Trophoblast cell (in vitro differentiated cells and primary cell): ENCODE measurements at regions not wholly inside any gene's neighbourhood (a gene's known extent, or its start where the extent isn't known, plus 50 kb on each side); places are given as distances from the start of the nearest gene placed in this dataset.
"Not testable (repeated sequence)": the region's sequence is repeated elsewhere in the genome, so short reads cannot be mapped to it uniquely, and the experiment has no call there.

ENCODE experiments used
- DNase-seq, 2 donors: peaks; one replicate each; pipeline ENCODE4 v3.0.0-alpha.2; 2016
- H2AFZ ChIP-seq: 2 replicates; pipeline ENCODE4 v1.6.1; 2013; ENCODE audit warnings: low read length, moderate library complexity, mild to moderate bottlenecking; ENCODE audit not compliant: insufficient read depth, poor library complexity
- H2AK5ac ChIP-seq: 2 replicates; pipeline ENCODE4 v1.6.1; 2013; ENCODE audit warnings: mild to moderate bottlenecking, low read length
- H2BK120ac ChIP-seq: 2 replicates; pipeline ENCODE4 v1.6.1; 2013; ENCODE audit warnings: low read length, mild to moderate bottlenecking, moderate library complexity; ENCODE audit not compliant: insufficient read depth, poor library complexity
- H2BK12ac ChIP-seq: 2 replicates; pipeline ENCODE4 v1.6.1; 2013; ENCODE audit warnings: mild to moderate bottlenecking, low read length, moderate library complexity
- H2BK5ac ChIP-seq: 2 replicates; pipeline ENCODE4 v1.6.1; 2013; ENCODE audit warnings: low read length, low read depth, moderate library complexity, mild to moderate bottlenecking; ENCODE audit not compliant: poor library complexity
- H3K14ac ChIP-seq: 2 replicates; pipeline ENCODE4 v1.6.1; 2013; ENCODE audit warnings: mild to moderate bottlenecking, low read length
- H3K18ac ChIP-seq: 2 replicates; pipeline ENCODE4 v1.6.1; 2013; ENCODE audit warnings: mild to moderate bottlenecking, low read length
- H3K23ac ChIP-seq: 2 replicates; pipeline ENCODE4 v1.6.1; 2013; ENCODE audit warnings: low read length
- H3K27ac ChIP-seq: 2 replicates; pipeline ENCODE4 v1.5.1; 2013; ENCODE audit warnings: low read depth, mild to moderate bottlenecking, inconsistent platforms, low read length, moderate library complexity
- H3K27me3 ChIP-seq: 2 replicates; pipeline ENCODE4 v1.6.1; 2013; ENCODE audit warnings: inconsistent platforms, mild to moderate bottlenecking, low read length, moderate library complexity; ENCODE audit not compliant: insufficient read depth
- H3K36me3 ChIP-seq, 2 experiments: 1 replicate in 1 of 2; 2 replicates in 1 of 2; pipeline ENCODE4 v1.6.1; 2013; ENCODE audit warnings: low read length in 2 of 2, mild to moderate bottlenecking in 2 of 2, moderate library complexity in 1 of 2; ENCODE audit not compliant: insufficient read depth in 2 of 2, control insufficient read depth in 1 of 2
- H3K4ac ChIP-seq: 2 replicates; pipeline ENCODE4 v1.6.1; 2013; ENCODE audit warnings: low read depth, mild to moderate bottlenecking, low read length, moderate library complexity
- H3K4me1 ChIP-seq, 2 experiments: 1 replicate in 1 of 2; 2 replicates in 1 of 2; pipeline ENCODE4 v1.6.1; 2013; ENCODE audit warnings: low read length in 2 of 2, mild to moderate bottlenecking in 2 of 2, moderate library complexity in 1 of 2; ENCODE audit not compliant: insufficient read depth in 2 of 2, control insufficient read depth in 1 of 2
- H3K4me2 ChIP-seq: 2 replicates; pipeline ENCODE4 v1.6.1; 2013; ENCODE audit warnings: inconsistent platforms, mild to moderate bottlenecking, low read length, moderate library complexity
- H3K4me3 ChIP-seq: 2 replicates; pipeline ENCODE4 v1.5.1; 2013; ENCODE audit warnings: mild to moderate bottlenecking, low read depth, low read length, inconsistent platforms
- H3K79me1 ChIP-seq: one replicate; pipeline ENCODE4 v1.6.1; 2013; ENCODE audit warnings: low read length
- H3K79me2 ChIP-seq: 2 replicates; pipeline ENCODE4 v1.6.1; 2013; ENCODE audit warnings: low read length, mild to moderate bottlenecking; ENCODE audit not compliant: control insufficient read depth, insufficient read depth, poor library complexity
- H3K9ac ChIP-seq: 2 replicates; pipeline ENCODE4 v1.6.1; 2013; ENCODE audit warnings: mild to moderate bottlenecking, low read length
- H3K9me3 ChIP-seq: 2 replicates; pipeline ENCODE4 v1.6.1; 2013; ENCODE audit warnings: low read depth, mild to moderate bottlenecking, control low read depth, inconsistent platforms, low read length; ENCODE audit not compliant: insufficient read depth
- H4K12ac ChIP-seq: 2 replicates; pipeline ENCODE4 v1.6.1; 2013; ENCODE audit warnings: low read depth, mild to moderate bottlenecking, low read length, moderate library complexity
- H4K8ac ChIP-seq: 2 replicates; pipeline ENCODE4 v1.6.1; 2013; ENCODE audit warnings: low read depth, mild to moderate bottlenecking, low read length, moderate library complexity
- H4K91ac ChIP-seq: one replicate; pipeline ENCODE4 v1.6.1; 2013; ENCODE audit warnings: low read depth, mild to moderate bottlenecking, low read length, moderate library complexity
- WGBS: extraction: QIAGEN DNeasy Blood & Tissue Kit; methylation state at CpG from one replicate; pipeline ENCODE4 v1.1.7; 2013; ENCODE audit warnings: missing lambda C conversion rate; ENCODE audit not compliant: insufficient read length, insufficient coverage; ENCODE audit errors: extremely low coverage; 5-methylcytosine and 5-hydroxymethylcytosine counted together

DNA sequence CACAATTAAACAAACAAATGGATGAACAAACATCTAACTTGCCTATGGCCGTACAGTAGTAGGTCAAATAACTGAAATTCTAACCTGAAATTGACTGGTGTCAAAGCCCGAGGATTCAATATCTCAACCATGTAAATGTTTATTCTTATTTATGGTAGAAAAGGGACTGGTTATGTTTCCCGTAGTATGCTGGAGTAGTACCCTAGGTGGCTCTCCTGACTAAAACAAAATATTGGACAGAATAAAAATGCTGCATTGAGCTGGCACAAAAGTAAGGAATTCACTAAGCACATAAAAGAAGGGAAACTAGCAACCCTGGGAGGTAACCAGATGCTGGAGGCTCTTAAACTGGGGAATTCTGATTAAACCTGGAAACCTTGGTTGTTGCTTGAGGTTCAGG is 117.1 kb upstream of the PREP start:
- Histone ChIP-seq H3K23ac (no peak overlapping the region), H4K8ac (no peak overlapping the region), H3K4me3 (no peak overlapping the region), H2BK120ac (no peak overlapping the region), H3K79me2 (no peaks in the 10 kb centered on the region), H4K12ac (no peak overlapping the region), H3K27ac (no peak overlapping the region), H3K9me3 (no peaks in the 10 kb centered on the region), H3K4me1 (no peaks in the 10 kb centered on the region), H3K4ac (no peak overlapping the region), H2AFZ (no peak overlapping the region), H2BK12ac (no peak overlapping the region), H3K18ac (no peak overlapping the region), H2AK5ac (no peak overlapping the region), H3K36me3 (no peaks in the 10 kb centered on the region), H2BK5ac (no peak overlapping the region), H3K4me2 (no peak overlapping the region), H3K14ac (no peak overlapping the region), H3K27me3 (no peaks in the 10 kb centered on the region), H4K91ac (no peak overlapping the region), H3K79me1 (no peaks in the 10 kb centered on the region), H3K9ac (no peak overlapping the region)
- DNase-seq: no peak
- no CpG with 5 or more reads among the region's 3 CpGs for whole genome bisulfite sequencing

DNA sequence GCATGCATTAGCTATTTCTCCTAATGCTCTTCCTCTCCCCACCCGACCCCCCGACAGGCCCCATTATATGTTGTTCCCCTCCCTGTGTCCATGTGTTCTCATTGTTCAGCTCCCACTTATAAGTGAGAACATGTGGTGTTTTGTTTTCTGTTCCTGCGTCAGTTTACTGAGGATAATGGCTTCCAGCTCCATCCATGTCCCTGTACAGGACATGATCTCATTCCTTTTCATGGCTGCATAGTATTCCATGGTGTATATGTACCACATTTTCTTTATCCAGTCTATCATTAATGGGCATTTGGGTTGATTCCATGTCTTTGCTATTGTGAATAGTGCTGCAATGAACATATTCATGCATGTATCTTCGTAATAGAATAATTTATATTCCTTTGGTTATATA is 116.1 kb upstream of the PREP start:
- not testable (repeated sequence) for H3K79me1 ChIP-seq, H4K12ac ChIP-seq, H3K18ac ChIP-seq, H3K27me3 ChIP-seq, H3K4ac ChIP-seq, H4K91ac ChIP-seq, H3K36me3 ChIP-seq, H4K8ac ChIP-seq, H2BK12ac ChIP-seq, H3K79me2 ChIP-seq, H3K4me1 ChIP-seq, H2BK5ac ChIP-seq, H2BK120ac ChIP-seq, H3K14ac ChIP-seq, H2AK5ac ChIP-seq, H3K27ac ChIP-seq, DNase-seq, H3K4me2 ChIP-seq, H3K23ac ChIP-seq, H3K4me3 ChIP-seq, H2AFZ ChIP-seq, H3K9ac ChIP-seq, H3K9me3 ChIP-seq
- WGBS: no CpG with 5 or more reads among the region's 4 CpGs

DNA sequence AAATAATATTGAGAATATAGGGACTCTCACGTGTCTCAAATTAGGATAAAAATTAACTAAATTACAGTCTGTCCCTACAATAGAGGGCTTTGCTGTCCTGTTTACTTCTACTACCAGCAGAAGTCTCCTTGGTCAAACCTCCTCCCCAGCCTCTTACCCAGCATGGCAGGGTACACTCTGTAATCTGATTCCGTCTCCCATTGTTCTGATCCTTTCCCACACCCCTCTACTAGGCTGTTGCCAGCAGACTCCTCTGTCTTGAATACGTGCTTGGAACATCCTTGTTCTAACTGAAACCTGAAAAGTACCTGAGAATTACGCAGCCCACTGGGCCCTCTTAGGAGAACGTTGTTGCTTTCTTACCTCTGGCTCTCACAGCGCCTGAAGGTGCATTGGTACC is 112.2 kb upstream of the PREP start:
- Histone ChIP-seq H2AK5ac (no peak overlapping the region), H3K79me2 (no peaks in the 10 kb centered on the region), H3K27ac (no peak overlapping the region), H4K12ac (no peak overlapping the region), H3K27me3 (no peaks in the 10 kb centered on the region), H4K91ac (no peak overlapping the region), H3K79me1 (no peaks in the 10 kb centered on the region), H2BK120ac (no peak overlapping the region), H2BK12ac (no peak overlapping the region), H2AFZ (no peak overlapping the region), H3K14ac (no peak overlapping the region), H4K8ac (no peak overlapping the region), H3K23ac (no peak overlapping the region), H3K9me3 (no peaks in the 10 kb centered on the region), H2BK5ac (no peak overlapping the region), H3K9ac (no peak overlapping the region), H3K4me1 (no peaks in the 10 kb centered on the region), H3K4me2 (no peak overlapping the region), H3K18ac (no peak overlapping the region), H3K4ac (no peak overlapping the region), H3K36me3 (no peaks in the 10 kb centered on the region), H3K4me3 (no peak overlapping the region)
- no peak for DNase-seq
- no CpG with 5 or more reads among the region's 6 CpGs for WGBS

DNA sequence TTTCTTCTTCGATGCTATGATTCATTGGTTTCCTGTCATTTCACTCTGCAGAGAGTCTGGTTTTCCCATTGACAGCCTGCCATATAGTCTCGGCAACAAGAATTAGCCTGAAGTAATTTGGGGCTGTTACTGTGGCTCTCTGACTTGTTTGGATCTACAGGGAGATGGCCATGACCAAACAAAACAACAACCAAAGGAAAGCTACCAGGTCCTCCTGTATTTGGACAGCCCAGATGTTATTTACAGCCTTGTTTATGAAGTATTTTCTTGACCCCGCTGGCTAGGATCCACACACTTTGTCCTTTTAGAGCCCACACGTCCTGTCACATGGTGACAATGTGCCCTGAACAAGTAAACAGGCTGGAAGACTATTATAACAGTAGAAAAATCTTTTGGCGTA is 111.4 kb upstream of the PREP start:
- Histone ChIP-seq H3K4me3 (no peak overlapping the region), H3K79me2 (no peaks in the 10 kb centered on the region), H4K91ac (no peak overlapping the region), H4K12ac (no peak overlapping the region), H3K9ac (no peak overlapping the region), H3K18ac (no peak overlapping the region), H3K4ac (no peak overlapping the region), H3K79me1 (no peaks in the 10 kb centered on the region), H3K36me3 (no peaks in the 10 kb centered on the region), H2AFZ (no peak overlapping the region), H3K14ac (no peak overlapping the region), H3K4me2 (no peak overlapping the region), H2AK5ac (no peak overlapping the region), H3K4me1 (no peaks in the 10 kb centered on the region), H3K9me3 (no peaks in the 10 kb centered on the region), H3K27ac (no peak overlapping the region), H2BK12ac (no peak overlapping the region), H4K8ac (no peak overlapping the region), H2BK5ac (no peak overlapping the region), H3K23ac (no peak overlapping the region), H2BK120ac (no peak overlapping the region), H3K27me3 (no peaks in the 10 kb centered on the region)
- DNase-seq: no peak
- no CpG with 5 or more reads among the region's 5 CpGs for WGBS
